HG03045 (cell line): ENCODE measurements at regions not wholly inside any gene's neighbourhood (a gene's known extent, or its start where the extent isn't known, plus 50 kb on each side); places are given as distances from the start of the nearest gene placed in this dataset.
"Not testable (repeated sequence)": the region's sequence is repeated elsewhere in the genome, so short reads cannot be mapped to it uniquely, and the experiment has no call there.

Source experiments
- ATAC-seq: cut with Tn5 transposase; IDR thresholded peaks from one replicate; pipeline ENCODE4 v1.9.1; 2021; ENCODE audit warnings: mild to moderate bottlenecking, moderate library complexity; ENCODE audit not compliant: unreplicated experiment

GRCh38 chr2:53064154-53064553 is 703.5 kb upstream of the CHAC2 start:
- ATAC-seq = no peak

- ATAC-seq = no peak
These were observed 709.1 kb upstream of the CHAC2 start for GRCh38 chr2:53058526-53058925.

- ATAC-seq = no peak
These were observed 713.7 kb upstream of the CHAC2 start for GRCh38 chr2:53053937-53054336.

DNA sequence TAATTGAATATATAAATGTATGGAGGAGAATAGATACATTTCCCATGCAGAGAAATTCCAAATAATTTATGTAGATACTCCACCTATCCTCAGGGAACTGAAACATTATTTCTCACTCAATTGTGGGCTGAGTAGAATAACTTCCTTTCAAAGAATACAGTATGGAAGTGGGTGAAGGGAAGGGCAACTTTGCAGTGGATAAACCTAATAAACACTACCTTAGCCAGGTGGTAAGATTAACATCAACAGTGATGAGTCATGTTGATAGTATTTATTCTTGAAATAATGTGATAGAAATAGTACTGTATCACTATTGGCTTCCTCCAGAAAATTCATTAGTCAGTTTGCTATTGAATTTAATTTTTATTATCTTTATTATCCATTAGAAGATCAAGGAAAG is 716.4 kb upstream of the CHAC2 start:
- no peak for ATAC-seq

GRCh38 chr2:53040536-53041229 is 726.9 kb upstream of the CHAC2 start:
- no peak for ATAC-seq

DNA sequence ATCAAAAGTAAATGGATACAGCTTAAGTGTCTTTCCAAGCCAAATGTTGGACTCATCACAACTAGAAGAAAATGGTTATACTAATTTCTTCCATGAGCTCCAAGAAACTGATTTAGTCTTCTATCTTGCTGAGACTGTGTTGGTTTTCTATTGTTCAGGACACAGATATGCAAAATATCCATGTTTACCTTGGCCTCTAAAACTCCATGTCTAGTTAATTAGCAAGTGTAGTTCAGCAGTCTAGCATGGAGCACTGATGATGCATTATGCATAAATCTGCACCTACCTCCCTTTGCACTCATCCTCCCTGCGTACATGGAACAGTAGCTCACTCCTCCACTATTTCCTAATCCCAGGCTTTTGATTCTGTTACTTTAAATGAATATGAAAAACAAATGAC is 731.4 kb upstream of the CHAC2 start:
- no peak for ATAC-seq

DNA sequence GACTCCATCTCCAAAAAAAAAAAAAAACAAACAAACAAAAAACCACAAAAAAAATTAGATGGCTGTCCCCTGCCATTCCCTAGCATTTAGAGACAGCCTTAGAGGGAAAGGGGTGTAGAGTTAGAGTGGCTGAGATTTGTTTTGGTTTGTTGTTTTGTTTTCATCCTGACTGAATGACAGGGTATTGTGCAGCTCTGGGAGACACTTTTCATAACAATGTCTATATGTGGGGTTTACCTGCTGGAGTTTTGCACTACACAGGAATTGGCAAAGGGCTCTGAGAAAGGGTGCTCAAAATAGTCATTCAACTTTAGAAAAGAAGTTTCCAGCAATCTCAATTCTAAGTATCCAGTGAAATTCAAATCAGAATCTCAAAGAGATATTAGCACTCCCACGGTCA is 732.5 kb upstream of the CHAC2 start:
- no peak for ATAC-seq

DNA sequence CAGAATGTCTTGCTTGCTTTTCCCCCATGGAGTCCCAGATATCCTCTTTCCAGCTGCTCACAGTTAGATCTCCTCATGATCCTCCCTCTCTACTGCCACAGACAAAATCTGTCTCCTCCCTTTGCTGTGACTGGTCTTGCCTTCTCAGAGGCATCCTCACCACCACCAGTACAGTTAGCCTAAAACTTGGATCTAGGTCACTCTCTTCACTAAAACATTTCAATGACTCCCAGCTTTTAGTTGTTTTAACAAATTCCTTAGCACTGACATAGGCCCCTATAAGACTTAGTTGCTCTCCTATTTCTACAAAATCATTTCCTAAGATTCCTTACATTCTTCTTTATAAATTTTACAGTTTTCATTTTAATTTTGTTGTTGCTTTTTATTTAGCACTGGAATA is 734.2 kb upstream of the CHAC2 start:
- ATAC-seq = no peak

GRCh38 chr2:53028746-53029423 is 738.7 kb upstream of the CHAC2 start:
- ATAC-seq = no peak

GRCh38 chr2:53028225-53028624 is 739.4 kb upstream of the CHAC2 start:
- no peak for ATAC-seq

DNA sequence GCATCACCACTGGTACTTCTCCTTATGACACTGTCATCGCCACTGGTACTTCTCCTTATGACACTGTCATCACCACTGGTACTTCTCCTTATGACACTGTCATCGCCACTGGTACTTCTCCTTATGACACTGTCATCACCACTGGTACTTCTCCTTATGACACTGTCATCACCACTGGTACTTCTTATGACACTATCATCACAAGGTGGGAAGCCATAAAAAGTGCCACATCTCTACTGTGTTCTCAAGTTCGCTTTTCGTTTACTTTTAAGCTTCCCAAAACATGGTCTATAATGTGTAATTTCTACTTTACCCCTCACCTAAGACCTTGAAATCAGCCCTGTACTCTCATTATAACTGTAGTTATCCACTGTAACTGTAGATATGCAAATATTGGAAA is 745.4 kb upstream of the CHAC2 start:
- not testable (repeated sequence) for ATAC-seq

DNA sequence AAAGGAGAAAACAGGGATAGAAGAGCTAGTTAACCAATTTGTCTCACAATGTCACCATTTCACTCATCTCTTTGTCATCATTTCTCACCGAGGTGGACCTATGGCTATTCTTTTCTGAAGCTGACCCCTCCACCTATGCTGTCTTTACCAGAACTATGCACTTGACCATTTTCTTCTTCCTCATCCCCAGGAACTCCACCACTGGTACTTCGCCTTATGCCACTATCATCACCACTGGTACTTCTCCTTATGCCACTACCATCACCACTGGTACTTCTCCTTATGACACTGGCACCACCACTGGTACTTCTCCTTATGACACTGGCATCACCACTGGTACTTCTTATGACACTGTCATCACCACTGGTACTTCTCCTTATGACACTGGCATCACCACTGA is 745.8 kb upstream of the CHAC2 start:
- ATAC-seq = no peak

- no peak for ATAC-seq
These were observed 746.3 kb upstream of the CHAC2 start for GRCh38 chr2:53021292-53021691.

DNA sequence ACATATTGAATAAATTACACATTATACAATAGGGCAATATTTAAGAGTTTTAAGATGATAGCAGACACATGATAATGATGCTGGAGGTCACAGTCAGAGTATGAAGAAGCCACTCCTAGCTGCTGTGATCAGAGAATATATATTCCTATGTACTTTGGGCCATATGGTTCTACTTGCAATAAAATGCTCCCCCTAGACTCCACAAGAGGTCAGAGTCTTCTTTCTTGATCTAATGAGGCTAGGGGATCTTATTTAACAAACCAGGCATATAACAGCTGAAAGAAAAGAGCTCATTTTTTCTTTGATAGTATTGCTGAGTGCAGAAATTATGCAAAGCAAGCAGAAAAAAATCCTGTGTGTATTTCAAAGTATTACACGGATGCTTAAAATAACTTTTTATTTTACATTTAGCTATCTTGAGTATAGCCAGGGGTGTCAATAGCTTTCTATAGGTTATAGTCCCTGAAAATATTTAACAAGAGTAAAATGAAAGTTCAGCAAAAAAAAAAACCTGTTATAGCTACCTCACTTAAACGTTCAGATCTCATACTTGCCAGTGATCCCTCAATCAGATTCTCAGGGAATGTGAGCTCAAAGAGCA is 748.7 kb upstream of the CHAC2 start:
- ATAC-seq = no peak

- ATAC-seq = no peak
These were observed 760.6 kb upstream of the CHAC2 start for GRCh38 chr2:53006980-53007379.

GRCh38 chr2:53004413-53004812 is 763.2 kb upstream of the CHAC2 start:
- no peak for ATAC-seq

- no peak for ATAC-seq
These were observed 772.2 kb upstream of the CHAC2 start for GRCh38 chr2:52995424-52995823.

- ATAC-seq = no peak
These were observed 791.3 kb upstream of the CHAC2 start for GRCh38 chr2:52976143-52976949.

DNA sequence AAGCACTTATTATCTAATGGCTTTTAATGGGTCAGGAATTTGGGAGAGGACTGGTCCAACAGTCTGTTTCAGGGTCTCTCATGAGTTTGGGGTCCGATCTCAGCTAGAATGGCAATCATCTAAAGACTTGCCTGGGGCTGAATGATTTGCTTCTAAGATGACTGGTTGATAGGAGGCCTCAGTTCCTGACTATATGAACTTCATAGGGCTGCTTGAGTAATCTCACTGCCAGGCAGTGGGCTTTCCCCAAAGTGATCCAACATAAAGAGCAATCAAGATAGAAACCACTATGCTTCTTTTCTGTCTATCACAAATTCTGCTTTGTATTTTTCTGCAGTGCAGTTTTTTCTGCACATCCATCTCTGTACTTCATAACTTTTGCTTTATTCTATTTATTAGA is 793.5 kb upstream of the CHAC2 start:
- no peak for ATAC-seq

DNA sequence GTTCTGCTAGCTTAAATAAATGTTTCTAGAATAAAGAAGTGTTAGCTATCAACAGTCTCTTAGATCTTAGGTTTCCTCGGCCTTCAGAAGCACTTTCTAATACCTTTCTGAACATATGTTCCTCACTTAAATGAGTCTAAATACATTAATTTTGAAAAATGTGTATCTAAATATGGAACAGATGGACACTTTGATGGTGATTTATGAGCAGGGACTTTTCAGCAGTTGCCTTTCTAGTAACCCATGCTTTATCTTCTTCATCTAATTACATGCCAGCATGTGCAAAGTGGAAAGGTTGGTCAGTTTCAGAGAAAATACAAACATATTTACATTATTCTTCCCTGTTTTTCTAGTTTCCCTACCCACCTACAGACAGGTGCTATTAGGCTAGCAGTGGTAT is 797.0 kb upstream of the CHAC2 start:
- no peak for ATAC-seq

GRCh38 chr2:52968043-52968442 is 799.6 kb upstream of the CHAC2 start:
- ATAC-seq = no peak
